ENCODE measurements at regions not wholly inside any gene's neighbourhood (a gene's known extent, or its start where the extent isn't known, plus 50 kb on each side); places are given as distances from the start of the nearest gene placed in this dataset.

GRCh38 chr3:159332535-159333099 lies 530.8 kb downstream of the MFSD1 start:
- TF ChIP-seq EZH2 (IDR thresholded peaks at IDR 0.05) (no peak), POLR2AphosphoS5 (IDR thresholded peaks at IDR 0.05; ENCODE audit: borderline replicate concordance, low read depth, low read length) (no peak), FOXP2 (optimal IDR thresholded peaks at IDR 0.05; ENCODE audit: control extremely low read depth, extremely low read length, insufficient read depth) (no peak)

Data from SK-N-MC (cell line).